Activated CD4-positive, alpha-beta T cell treated with anti-CD3 and anti-CD28 coated beads for 36 hours (primary cell): ENCODE measurements at regions not wholly inside any gene's neighbourhood (a gene's known extent, or its start where the extent isn't known, plus 50 kb on each side); places are given as distances from the start of the nearest gene placed in this dataset.
"Not testable (repeated sequence)": the region's sequence is repeated elsewhere in the genome, so short reads cannot be mapped to it uniquely, and the experiment has no call there.

Experiments used
- ATAC-seq: fragments of 200-7000 bp; cut with Tn5 transposase; one replicate; pipeline ENCODE4 v1.10.0; 2021; ENCODE audit warnings: mild to moderate bottlenecking, moderate library complexity
- CTCF ChIA-PET: fragments of 350-600 bp; sonication (Branson Sonifier 250); formaldehyde crosslinking; loops from one replicate; lab custom pipeline; 2021; ENCODE audit warnings: antibody characterized with exemption; lab: Charles Lee
- POLR2A ChIA-PET: fragments of 350-600 bp; sonication (Branson Sonifier 250); formaldehyde crosslinking; loops from one replicate; lab custom pipeline; 2021; ENCODE audit warnings: antibody characterized with exemption, inconsistent platforms; lab: Charles Lee
- DNase-seq: peaks from one replicate; pipeline ENCODE4 v3.0.0-alpha.2; 2020
- H3K27ac Mint-ChIP-seq: one replicate; pipeline ENCODE4 v1.8.0; 2021; ENCODE audit warnings: mixed read lengths
- H3K27me3 Mint-ChIP-seq: one replicate; pipeline ENCODE4 v1.8.0; 2021; ENCODE audit warnings: mixed read lengths
- H3K36me3 Mint-ChIP-seq: one replicate; pipeline ENCODE4 v1.8.0; 2021; ENCODE audit warnings: low read depth, mixed read lengths
- H3K4me1 Mint-ChIP-seq: one replicate; pipeline ENCODE4 v1.8.0; 2021; ENCODE audit warnings: mixed read lengths
- H3K4me3 Mint-ChIP-seq: one replicate; pipeline ENCODE4 v1.8.0; 2021; ENCODE audit warnings: mild to moderate bottlenecking, moderate library complexity, mixed read lengths
- H3K9me3 Mint-ChIP-seq: one replicate; pipeline ENCODE4 v1.8.0; 2021; ENCODE audit warnings: low read depth, mixed read lengths
- intact Hi-C, 2 experiments: fragments of 100-400 bp; cut with DNase I in 1 of 2; cut with micrococcal nuclease in 1 of 2; formaldehyde crosslinking; loops; one replicate each; pipeline versions ENCODE4 v1.14.2 to v1.15.1; 2022 to 2024; cut with DNase I, micrococcal nuclease

DNA sequence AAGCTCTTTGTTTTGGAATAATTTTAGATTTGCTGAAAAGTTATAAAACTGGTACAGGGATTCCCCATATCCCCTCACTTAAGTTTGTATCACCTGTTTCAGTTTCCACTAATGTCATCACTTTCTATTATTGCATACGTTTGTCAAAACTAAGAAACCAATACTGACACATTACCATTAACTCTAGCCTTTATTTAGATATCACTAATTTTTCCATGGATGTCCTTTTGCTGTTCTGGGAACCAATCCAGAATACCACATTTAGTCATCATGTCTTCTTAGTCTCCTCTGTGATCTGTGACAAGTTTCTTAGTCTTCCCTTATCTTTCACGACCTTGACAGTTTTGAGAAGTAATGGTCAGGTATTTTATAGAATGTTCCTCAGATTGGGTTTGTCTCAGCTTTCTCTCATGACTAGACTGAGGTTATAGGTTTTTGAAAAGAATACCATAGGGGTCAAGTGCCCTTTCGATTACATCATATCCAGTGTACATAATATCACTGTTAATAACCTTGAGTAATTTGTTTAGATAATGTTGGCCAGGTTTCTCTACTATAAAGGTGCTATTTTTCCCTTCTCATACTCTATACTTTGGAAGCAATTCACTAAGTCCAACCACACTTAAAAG, 51.9 kb upstream of the NMUR2 start:
- Mint-ChIP-seq H3K9me3 (peaks cover 2% of the 10 kb centered on the region), H3K4me1 (no peaks in the 10 kb centered on the region)
- CTCF ChIA-PET: interaction anchor here (0.7 to 1.2 kb wide), 2 partner anchors 14 to 609 kb away, joined by 3 to 4 read pairs; no protein-coding TSS in a partner anchor

GRCh38 chr5:152462021-152462721, 57.1 kb upstream of the NMUR2 start:
- Mint-ChIP-seq H3K27me3 (peaks cover 15% of the 10 kb centered on the region), H3K9me3 (no peaks in the 10 kb centered on the region), H3K4me1 (no peaks in the 10 kb centered on the region), H3K36me3 (no peaks in the 10 kb centered on the region), H3K27ac (no peak overlapping the region), H3K4me3 (no peak overlapping the region)
- ChIA-PET POLR2A (no interaction called here), CTCF (no interaction called here)
- ATAC-seq (no peak), DNase-seq (no peak)
- intact Hi-C loops: no loop called here

More for the DNA sequence above, 51.9 kb upstream of the NMUR2 start:
- DNase-seq (no peak), ATAC-seq (no peak)
- H3K4me3 Mint-ChIP-seq: no peak overlapping the region
- peaks cover 17% of the 10 kb centered on the region for H3K27me3 Mint-ChIP-seq
- intact Hi-C loops: no loop called here
- no peaks in the 10 kb centered on the region for H3K36me3 Mint-ChIP-seq
- POLR2A ChIA-PET: no interaction called here
- H3K27ac Mint-ChIP-seq: no peak overlapping the region

DNA sequence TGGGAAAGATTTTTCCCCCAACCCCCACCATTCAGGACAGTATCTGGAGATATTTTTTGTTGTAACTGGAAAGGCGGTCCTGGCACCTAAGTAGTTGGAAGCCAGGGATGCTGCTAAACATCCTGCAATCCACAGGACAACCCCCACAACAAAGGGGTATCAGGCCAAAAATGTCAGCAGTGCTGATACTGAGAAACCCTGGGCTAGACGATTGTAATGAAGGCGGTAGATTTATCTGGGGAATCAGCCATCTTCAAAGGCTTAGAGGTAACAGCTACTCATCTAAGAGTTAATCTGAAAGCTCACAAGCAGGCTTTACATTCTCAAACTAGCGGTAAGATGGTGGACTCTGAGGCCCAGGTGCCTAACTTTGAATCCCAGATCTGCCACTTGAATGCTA, 59.0 kb upstream of the NMUR2 start:
- DNase-seq (no peak), ATAC-seq (no peak)
- no peaks in the 10 kb centered on the region for H3K4me1 Mint-ChIP-seq
- ChIA-PET POLR2A (no interaction called here), CTCF (interaction anchor here (1.4 kb wide), 1 partner anchor 23 kb away, joined by 3 read pairs; no protein-coding TSS in a partner anchor)
- no peaks in the 10 kb centered on the region for H3K36me3 Mint-ChIP-seq
- no peak overlapping the region for H3K4me3 Mint-ChIP-seq
- intact Hi-C loops: no loop called here
- peaks cover 16% of the 10 kb centered on the region for H3K27me3 Mint-ChIP-seq
- H3K27ac Mint-ChIP-seq: no peak overlapping the region
- H3K9me3 Mint-ChIP-seq: no peaks in the 10 kb centered on the region

GRCh38 chr5:152465140-152465539, 60.1 kb upstream of the NMUR2 start:
- Mint-ChIP-seq H3K27ac (no peak overlapping the region), H3K9me3 (no peaks in the 10 kb centered on the region), H3K4me3 (no peak overlapping the region), H3K4me1 (no peaks in the 10 kb centered on the region), H3K36me3 (no peaks in the 10 kb centered on the region), H3K27me3 (peaks cover 15% of the 10 kb centered on the region)
- intact Hi-C loops: no loop called here
- POLR2A ChIA-PET: no interaction called here
- CTCF ChIA-PET: interaction anchor here (1.4 kb wide), 1 partner anchor 22 kb away, joined by 3 read pairs; no protein-coding TSS in a partner anchor
- no peak for ATAC-seq
- DNase-seq: no peak

DNA sequence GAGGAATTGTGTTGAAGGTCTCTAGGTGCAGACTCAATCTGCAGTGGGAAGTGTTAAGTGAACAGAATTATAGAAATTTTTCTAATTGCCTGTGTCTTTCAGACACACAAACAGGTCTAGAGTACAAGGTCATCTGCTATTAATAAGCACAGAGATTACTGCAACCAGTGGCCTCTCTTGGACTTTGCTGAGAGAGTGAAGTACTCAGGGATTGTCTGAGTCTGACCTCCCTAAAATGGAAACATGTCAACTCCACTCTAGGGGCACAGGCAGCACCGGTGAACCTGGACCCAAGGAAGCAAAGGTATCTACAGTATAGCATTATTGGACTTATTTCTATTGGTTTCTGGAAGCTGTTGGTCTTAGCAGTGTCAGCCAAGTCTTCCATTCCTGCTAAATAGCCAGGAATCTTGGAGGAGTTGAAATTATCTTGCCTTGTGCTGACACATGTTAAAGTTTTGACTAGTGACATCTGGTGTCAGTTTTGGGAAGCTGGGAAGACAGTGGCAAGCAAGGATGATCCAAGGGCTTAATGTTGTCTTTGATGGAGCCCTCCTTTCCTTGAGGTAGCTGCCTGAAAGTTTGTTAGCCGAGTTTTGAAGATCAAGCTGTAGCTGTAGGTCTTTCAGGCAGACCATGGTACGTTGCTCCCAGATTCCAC, 61.1 kb upstream of the NMUR2 start:
- no peak overlapping the region for H3K4me3 Mint-ChIP-seq
- no peaks in the 10 kb centered on the region for H3K9me3 Mint-ChIP-seq
- POLR2A ChIA-PET: no interaction called here
- intact Hi-C loops: no loop called here
- H3K27me3 Mint-ChIP-seq: peaks cover 11% of the 10 kb centered on the region
- H3K4me1 Mint-ChIP-seq: no peaks in the 10 kb centered on the region
- DNase-seq (no peak), ATAC-seq (no peak)
- no peak overlapping the region for H3K27ac Mint-ChIP-seq
- H3K36me3 Mint-ChIP-seq: no peaks in the 10 kb centered on the region
- CTCF ChIA-PET: no interaction called here

- H3K36me3 Mint-ChIP-seq: no peaks in the 10 kb centered on the region
- POLR2A ChIA-PET: interaction anchor here (0.6 kb wide), 1 partner anchor 38 kb away, joined by 3 read pairs; no protein-coding TSS in a partner anchor
- no peak overlapping the region for H3K27ac Mint-ChIP-seq
- DNase-seq: no peak
- no peaks in the 10 kb centered on the region for H3K9me3 Mint-ChIP-seq
- ATAC-seq: no peak
- intact Hi-C loops: no loop called here
- H3K4me3 Mint-ChIP-seq: no peak overlapping the region
- peaks cover 7% of the 10 kb centered on the region for H3K27me3 Mint-ChIP-seq
- CTCF ChIA-PET: interaction anchor here (1.0 to 1.2 kb wide), 2 partner anchors 13 to 21 kb away, joined by 3 to 4 read pairs; no protein-coding TSS in a partner anchor
- H3K4me1 Mint-ChIP-seq: no peaks in the 10 kb centered on the region
These were observed 65.1 kb upstream of the NMUR2 start for GRCh38 chr5:152470167-152470566.

DNA sequence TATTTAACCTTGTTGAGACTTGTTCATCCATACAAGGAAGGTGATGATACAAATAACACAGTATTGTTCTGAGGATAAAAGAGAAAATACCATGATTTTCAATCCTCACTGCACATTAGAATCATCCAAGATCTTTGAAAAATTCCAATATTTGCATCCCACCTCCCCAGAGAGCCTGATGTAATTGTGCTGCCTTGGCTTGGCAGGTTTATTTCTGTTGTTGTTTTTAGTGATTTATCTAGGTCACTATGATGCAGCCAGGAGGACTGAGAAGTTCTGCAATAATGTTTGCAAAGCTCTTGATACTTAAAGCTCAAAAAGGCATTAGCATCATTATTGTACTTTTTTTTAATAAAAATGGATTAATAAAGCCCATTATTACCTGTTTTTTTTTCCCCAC, 67.0 kb upstream of the NMUR2 start:
- intact Hi-C loops: no loop called here
- ATAC-seq: no peak
- H3K27me3 Mint-ChIP-seq: peaks cover 10% of the 10 kb centered on the region
- no peak overlapping the region for H3K4me3 Mint-ChIP-seq
- H3K9me3 Mint-ChIP-seq: no peaks in the 10 kb centered on the region
- DNase-seq: no peak
- CTCF ChIA-PET: no interaction called here
- POLR2A ChIA-PET: no interaction called here
- no peak overlapping the region for H3K27ac Mint-ChIP-seq
- H3K36me3 Mint-ChIP-seq: no peaks in the 10 kb centered on the region
- no peaks in the 10 kb centered on the region for H3K4me1 Mint-ChIP-seq

DNA sequence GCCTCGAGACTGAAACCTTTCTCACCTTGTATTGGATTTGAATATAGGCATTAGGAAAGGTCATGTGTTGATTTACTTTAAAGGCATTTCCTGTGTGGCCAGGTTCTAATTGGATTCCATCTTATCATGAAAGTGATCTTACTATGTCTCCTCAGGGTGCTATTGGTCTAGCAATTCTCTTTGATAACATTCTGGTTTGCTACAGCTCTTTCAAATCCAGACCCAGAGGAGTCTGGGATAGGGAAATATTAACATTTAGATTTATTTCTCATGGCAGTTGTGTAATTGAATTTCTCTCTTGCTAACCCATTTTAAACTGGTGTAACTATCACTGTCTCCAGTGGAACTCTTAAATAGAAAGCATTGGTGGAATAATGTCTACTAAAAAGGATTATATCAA, 69.9 kb upstream of the NMUR2 start:
- ChIA-PET CTCF (no interaction called here), POLR2A (no interaction called here)
- Mint-ChIP-seq H3K27ac (no peak overlapping the region), H3K27me3 (peaks cover 4% of the 10 kb centered on the region), H3K9me3 (no peaks in the 10 kb centered on the region), H3K4me3 (no peak overlapping the region), H3K36me3 (no peaks in the 10 kb centered on the region), H3K4me1 (no peaks in the 10 kb centered on the region)
- no peak for ATAC-seq
- intact Hi-C loops: no loop called here
- no peak for DNase-seq

- ChIA-PET CTCF (no interaction called here), POLR2A (no interaction called here)
- intact Hi-C loops: no loop called here
- peaks cover 2% of the 10 kb centered on the region for H3K9me3 Mint-ChIP-seq
- H3K36me3 Mint-ChIP-seq: no peaks in the 10 kb centered on the region
- peaks cover 4% of the 10 kb centered on the region for H3K27me3 Mint-ChIP-seq
- ATAC-seq (no peak), DNase-seq (no peak)
- H3K4me3 Mint-ChIP-seq: no peak overlapping the region
- H3K4me1 Mint-ChIP-seq: no peaks in the 10 kb centered on the region
- H3K27ac Mint-ChIP-seq: no peak overlapping the region
These were observed 72.5 kb upstream of the NMUR2 start for GRCh38 chr5:152477536-152477935.

GRCh38 chr5:152479866-152480265, 74.8 kb upstream of the NMUR2 start:
- CTCF ChIA-PET, H3K27ac Mint-ChIP-seq, intact Hi-C loops, ATAC-seq, H3K9me3 Mint-ChIP-seq, POLR2A ChIA-PET, H3K4me3 Mint-ChIP-seq, H3K36me3 Mint-ChIP-seq, H3K27me3 Mint-ChIP-seq, H3K4me1 Mint-ChIP-seq, DNase-seq: not testable (repeated sequence)

DNA sequence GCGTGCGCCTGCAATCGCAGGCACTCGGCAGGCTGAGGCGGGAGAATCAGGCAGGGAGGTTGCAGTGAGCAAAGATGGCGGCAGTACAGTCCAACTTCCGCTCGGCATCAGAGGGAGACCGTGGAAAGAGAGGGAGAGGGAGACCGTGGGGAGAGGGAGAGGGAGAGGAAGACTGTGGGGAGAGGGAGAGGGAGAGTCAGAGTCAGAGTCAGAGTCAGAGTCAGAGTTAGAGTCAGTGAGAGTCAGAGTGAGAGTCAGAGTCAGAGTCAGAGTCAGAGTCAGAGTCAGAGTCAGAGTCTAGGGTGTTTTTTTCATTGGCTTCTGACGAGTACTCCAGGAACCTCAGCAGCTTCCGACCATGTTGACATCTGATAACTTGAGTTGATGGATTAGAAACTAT, 75.6 kb upstream of the NMUR2 start:
- H3K9me3 Mint-ChIP-seq, H3K4me1 Mint-ChIP-seq, intact Hi-C loops, H3K4me3 Mint-ChIP-seq, H3K27ac Mint-ChIP-seq, H3K36me3 Mint-ChIP-seq, DNase-seq, CTCF ChIA-PET, POLR2A ChIA-PET, H3K27me3 Mint-ChIP-seq: not testable (repeated sequence)
- ATAC-seq: peak; percentile 82
